ENCODE measurements at regions not wholly inside any gene's neighbourhood (a gene's known extent, or its start where the extent isn't known, plus 50 kb on each side); places are given as distances from the start of the nearest gene placed in this dataset.
"Not testable (repeated sequence)": the region's sequence is repeated elsewhere in the genome, so short reads cannot be mapped to it uniquely, and the experiment has no call there.

DNA sequence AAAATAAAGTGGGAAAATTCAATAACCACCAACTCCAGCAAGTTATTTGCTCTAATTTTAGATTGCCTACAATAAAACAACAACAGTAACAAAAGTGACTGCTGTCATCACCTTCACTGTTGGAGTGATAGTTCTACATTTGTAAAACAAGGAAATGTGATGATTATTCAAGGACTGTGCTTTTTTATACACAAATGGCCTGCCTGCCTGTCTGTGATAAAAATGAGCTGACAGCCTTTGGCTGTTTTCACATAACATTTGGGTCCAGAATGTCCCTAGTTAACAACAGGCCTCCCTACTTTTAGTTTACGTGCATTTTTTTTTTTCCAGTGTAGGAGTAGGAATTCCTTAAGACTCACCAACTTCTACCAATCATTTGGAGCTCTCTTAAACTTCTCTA is 768.8 kb downstream of the PDCD6IP start:
- no peak for DNase-seq

DNA sequence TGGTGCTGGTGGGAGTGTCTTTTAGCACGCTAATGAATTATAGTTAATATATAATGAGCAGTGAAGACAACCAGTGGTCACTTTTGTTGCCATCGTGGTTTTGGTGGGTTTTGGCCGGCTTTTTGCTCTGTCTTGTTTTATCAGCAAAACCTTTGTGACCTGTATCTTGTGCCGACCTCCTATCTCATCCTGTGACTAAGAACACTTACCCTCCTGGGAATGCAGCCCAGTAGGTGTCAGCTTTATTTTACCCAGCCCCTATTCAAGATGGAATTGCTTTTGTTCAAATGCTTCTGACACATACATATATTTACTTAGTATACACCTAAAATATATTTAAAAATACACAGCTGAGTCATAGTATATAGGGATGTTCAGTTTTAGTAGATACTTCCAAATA is 770.3 kb downstream of the PDCD6IP start:
- no peak for DNase-seq

DNA sequence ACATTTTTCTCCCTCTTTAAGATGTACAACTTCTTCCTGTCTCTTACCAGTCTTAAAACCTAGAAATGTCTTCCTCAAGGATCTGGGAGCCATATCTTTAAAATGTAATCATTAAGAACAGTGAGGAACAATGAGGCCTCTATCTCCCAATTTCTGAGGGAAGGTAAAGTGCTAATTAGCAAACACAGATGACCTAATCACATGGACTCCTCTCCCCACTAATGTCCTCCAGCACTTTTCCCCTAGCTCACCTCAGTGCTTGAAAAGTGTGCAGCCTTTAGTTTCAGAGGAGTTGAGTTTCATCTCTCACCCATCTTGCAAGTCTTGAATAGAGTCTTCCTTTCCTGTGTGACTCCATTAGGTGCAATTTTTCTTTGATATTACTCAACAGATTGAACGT is 771.0 kb downstream of the PDCD6IP start:
- DNase-seq: no peak

DNA sequence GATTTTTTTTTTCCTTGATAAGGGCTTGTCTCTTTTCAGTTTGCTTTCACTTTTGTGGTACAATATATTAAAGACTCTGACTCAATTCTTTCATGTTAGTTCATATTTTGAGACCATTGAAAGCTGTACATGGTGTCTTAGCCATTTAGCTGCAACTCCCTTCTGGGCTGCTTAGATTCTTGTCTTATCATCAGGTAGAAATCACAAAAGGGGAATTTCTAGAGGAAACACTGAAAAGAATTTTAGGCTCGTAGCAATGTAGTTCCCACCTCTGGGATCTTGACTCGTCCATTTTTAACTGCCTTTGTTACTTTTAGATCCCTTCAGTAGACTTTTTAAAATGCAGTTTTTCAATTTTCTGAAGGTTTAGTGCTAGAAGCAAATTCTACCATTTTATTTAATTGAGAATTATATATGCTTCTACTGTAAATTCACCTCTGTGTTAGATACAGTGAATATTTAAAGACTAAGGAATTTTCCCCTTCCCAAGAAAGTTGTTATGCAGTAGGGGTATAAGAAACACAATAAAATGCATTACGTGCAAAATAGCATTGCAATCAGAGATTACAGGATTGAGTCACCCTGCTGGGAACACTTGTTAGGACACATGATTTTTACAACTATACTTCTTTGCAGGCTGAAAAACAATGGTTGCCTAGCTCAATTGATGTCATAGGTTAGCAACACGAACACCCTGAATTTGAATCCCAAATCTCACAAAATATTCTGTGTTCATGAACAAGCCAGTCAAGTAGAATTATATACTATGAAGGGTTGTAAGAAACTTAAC is 772.7 kb downstream of the PDCD6IP start:
- no peak for DNase-seq

DNA sequence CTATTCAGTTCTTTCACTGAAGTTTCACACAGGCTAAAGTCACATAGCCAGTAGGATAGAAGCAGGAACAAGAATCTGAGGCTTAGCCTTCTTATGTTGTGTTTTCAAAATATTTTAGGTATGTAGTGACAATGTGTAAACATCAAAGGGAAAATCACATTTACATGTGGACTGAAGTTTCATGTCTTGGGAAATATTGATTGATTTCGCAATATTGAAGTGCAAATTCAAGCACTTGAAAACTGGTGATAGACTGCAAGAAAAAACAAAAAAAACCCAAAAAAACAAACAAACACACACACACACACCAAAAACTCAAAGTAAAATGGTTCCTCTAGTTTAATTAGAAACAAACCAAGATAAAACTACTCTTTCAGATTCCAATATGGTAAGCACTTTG is 773.3 kb downstream of the PDCD6IP start:
- no peak for DNase-seq

DNA sequence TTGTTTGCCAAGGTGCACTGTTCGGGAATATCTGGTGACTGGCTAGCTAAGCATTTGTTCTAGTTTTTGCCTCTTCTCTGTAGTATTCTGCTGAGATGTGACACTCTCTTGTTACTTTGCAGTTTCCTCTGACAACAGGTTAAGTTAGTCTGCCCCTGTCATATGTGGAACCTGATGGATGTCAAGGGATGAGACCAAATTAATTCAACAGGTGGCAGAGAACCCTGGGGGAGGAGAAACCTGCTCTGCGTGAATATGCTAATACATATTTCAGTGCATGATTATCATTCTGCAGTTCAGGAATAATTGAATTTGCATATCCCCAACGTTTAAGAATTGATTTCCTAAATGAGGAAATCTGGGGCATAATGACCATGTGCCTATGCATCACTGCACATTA is 777.3 kb downstream of the PDCD6IP start:
- DNase-seq: no peak

DNA sequence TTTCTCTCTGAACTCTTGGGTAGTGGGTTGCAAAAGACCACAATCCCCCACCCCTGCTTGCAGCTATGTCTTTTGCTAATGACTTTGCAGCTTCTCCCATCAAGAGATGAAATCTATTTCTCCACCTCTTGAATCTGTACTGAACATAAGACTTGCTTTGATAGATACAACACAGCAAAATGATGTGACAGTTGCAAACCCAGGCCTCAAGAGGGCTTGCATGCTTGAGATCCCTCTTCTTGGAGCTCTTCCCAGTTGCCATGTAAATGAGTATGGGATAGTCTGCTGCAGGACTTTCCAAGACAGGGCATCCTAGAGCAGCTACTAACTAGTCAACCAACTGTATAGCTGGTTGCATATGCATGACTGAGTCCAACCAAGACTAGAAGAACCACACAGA is 783.6 kb downstream of the PDCD6IP start:
- no peak for DNase-seq

DNA sequence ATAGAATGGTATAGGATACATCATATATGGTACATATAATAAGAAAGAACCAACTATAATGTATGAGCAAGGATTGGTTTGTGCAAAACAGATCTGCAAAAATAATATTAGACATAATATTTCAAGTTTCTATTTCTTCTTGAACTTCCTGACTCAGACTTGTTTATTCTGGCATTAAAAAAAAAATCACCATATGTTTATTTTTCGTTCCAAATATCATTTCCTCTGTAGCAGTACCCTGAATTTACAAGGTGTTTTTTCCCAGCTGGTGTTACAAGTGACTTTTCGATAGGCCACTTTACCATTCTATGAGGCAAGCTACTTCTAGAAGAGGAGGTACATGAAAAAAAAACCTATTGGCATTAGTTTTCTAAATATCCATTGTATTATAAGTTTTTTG is 785.0 kb downstream of the PDCD6IP start:
- no peak for DNase-seq

DNA sequence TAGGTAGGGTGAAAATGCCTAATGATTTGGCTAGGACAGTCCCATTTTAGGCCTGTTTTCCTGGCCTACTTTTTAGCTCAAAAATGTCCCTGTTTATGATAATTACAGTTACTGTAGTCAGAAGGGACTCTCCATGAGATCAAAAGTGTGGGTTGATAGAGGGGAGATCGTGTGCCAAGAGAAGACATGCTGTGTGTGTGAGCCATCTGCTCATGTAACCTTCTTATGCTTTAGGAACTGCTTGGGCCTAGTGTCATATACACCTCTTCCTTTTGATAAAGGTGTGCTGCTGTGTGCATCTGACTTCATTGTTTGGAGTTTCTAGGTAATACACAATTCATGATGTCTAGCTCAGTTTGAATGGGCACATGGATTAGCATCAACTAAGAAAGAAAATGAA is 786.5 kb downstream of the PDCD6IP start:
- no peak for DNase-seq

DNA sequence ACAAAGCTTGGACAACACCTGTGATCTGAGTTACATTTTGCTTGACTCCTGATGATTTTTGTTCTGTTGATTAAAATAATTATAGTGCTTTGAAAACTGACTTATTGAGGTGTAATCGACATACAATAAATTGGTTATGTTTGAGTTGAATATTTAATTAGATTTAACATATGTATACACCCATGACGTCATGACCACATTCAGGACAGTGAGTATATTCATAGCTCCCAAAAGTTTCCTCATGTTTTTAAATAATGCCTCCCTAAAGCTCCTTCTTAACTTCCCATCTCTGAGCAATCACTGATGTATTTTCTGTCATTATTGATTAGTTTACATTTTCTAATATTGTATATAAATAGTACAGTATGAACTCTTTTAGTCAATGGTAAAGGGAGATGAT is 801.2 kb downstream of the PDCD6IP start:
- no peak for DNase-seq

DNA sequence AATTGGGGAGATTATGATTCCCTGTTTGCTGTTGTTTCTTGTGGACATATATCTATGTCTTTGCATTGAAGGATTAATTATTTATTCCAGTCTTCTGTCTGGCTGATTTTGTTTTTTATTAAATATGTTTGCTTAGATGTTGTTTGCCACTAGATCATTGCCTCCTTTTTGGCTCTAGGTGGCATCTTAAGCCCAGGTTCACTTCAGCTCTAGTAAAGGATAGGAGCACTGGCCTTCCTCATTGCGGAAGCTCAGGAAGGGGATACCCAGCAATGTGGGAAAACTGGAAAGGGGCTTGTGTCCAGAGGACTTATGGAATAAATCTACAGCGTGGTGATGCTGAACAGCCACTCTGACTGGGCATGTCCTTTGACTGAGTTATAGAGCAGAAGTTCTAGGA is 821.6 kb downstream of the PDCD6IP start:
- no peak for DNase-seq

DNA sequence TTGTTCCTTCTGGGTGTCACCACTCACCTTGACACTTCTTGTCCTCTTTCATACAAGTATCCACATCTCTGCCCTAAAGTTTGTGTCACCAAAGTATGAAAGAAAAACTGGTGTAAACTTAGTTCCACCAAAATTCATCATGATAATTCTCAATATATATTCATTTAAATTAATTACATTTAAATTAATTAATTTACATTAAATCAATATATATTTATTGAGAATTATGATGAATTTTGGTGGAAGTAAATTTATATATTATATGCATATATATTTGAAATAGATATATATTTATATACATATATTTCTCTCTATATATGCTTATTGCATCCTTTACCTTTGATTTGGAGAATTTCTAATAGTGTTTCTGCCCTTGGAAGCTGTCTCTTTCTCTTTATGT is 828.3 kb downstream of the PDCD6IP start:
- no peak for DNase-seq

DNA sequence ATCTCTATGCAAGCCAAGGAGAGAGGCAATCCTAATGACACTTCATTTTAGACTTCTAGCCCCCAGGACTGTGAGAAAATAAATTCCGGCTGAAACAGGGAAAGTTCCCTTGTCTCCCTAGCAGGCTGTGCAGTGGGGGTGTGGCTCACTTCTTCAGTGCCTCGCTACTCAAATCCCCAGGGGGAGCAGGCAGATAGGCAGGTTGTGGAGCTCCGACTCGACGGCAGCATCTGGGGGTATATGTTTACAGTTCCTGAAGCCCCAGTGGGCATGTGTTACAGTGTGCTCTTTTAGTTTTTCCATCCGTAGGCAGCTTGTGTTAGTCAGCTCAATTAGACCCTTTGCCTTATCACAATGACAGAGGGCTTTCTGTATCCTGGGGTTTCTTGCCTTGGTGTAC is 836.5 kb downstream of the PDCD6IP start:
- DNase-seq: no peak

DNA sequence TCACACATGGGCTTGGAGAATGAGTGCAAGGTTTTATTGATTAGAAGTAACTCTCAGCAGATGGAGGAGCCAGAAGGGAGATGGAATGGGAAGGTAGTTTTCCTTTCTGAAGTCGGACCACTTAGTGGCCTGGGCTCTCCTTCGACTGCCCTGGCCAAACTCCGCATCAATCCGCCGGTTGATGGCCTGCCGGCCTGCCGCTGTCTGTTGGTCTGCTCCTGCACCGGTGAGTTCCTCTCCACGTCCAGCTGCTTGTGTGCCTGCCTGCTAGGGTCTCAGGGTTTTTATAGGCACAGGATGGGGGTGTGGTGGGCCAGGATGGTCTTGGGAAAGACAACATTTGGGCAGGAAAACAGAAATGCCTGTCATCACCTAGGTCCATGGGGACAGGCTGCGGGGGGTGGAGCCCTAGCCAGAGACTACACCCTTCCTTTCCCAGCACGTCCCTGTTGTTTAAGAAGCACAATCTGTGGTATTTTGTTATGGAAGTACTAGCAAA is 837.0 kb downstream of the PDCD6IP start:
- no peak for DNase-seq

DNA sequence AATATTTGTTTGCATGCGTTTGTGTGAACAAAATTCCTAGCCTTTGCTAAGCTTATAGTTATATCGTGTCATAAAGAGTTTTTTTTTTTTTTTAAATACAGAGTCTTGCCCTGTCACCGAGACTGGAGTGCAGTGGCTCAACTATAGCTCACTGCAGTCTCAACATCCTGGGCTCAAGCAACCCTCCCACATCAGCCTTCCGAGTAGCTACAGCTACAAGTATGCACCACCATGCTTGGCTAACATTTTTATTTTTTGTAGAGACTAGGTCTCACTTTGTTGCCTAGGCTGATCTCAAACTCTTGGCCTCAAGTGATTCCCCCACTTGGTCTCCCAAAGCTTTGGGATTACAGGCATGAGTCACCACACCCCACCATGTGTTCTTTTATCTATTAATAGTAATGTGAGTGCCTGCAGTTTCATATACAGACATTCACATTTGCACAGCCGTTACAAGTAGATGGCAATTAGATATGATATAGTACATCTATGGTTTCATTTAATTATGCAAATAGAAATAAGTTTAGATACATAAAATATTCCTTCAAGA is 848.6 kb downstream of the PDCD6IP start:
- no peak for DNase-seq

DNA sequence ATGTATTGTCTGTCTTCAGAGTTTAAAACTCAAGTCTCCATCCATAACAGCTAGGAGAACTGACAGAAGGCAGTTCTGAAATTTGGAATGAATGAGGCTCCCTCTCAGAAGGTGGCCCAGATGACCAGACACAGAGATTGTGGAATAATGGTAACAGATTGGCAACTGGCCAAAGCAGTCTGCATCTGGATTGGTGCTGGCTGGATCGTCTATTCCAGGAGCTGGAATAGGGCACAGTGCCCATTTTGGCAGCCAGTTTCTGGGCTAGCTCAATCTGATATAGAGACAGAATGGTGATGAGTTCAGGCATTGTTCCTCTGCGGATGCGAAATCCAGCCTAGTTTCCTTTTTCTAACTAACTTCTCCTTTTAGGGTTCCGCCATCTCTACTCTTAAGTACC is 851.7 kb downstream of the PDCD6IP start:
- DNase-seq: no peak

DNA sequence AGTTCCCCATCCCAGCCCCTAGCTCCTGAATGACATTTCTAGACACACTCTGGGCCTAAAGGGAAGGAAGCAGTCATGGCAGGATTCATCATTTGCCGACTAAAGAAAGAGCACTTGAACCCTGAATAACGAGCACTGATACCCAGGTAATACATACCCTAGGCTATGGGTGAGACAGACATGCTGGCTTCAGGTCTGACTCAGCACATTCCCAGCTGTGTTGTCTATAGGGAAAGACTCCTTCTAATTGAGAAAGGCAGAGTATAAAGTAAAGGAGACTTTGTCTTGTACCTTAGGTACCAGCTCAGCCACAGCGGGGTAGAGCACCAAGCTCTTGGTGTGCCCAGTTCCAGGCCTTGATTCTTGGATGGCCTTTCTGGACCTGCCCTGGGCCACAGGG is 870.5 kb downstream of the PDCD6IP start:
- no peak for DNase-seq

DNA sequence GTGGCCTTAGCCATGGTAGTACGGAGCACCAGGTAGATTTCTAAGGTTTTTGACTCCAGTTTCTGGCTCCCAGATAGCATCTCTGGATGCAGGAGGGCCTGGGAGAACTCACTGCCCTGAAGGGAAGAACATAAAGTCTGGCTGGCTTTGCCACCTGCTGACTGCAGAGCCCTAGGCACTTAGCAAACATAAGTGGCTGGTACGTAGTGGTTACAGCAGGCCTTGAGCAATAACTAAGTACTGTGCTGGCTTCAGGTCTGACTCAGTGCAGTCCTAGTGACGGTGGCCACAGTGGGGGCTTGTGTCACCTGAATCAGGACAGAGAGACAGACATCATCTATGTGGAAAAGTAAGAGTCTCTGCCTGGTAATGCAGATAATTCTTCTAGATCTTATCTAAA is 871.1 kb downstream of the PDCD6IP start:
- DNase-seq: no peak

DNA sequence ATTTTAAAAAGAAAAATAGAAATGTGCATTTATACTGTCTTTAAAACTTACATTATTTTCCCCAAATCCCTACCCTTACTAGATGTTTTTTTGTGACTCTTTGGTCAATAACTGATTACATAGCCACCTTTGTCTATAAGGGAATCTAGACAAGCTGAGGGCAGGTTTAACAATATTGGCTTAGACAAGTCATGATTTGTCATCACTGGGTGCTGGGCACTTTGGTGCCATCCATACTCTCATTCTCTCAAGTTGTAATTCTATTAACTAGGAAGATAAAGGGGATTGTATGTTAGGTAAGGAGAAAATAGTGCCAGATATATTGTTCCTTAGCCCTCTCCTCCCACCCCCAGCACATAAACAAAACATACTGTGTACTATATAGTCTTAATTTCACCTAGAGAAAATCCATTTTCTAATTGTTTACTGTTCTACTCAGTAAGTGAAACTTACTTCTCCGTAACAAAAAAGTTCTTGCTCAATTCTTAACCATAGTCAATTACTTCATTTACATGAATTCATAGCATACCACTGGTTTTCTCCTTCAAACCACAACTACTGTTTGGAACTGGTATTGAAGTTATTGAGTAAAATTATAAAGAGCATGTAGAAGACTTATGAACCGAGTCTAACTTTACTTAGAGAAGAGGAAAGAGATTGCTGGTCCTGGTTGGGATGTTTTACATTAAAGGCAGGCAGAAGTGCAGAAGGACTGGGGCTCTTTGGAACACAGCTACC is 877.1 kb downstream of the PDCD6IP start:
- no peak for DNase-seq

DNA sequence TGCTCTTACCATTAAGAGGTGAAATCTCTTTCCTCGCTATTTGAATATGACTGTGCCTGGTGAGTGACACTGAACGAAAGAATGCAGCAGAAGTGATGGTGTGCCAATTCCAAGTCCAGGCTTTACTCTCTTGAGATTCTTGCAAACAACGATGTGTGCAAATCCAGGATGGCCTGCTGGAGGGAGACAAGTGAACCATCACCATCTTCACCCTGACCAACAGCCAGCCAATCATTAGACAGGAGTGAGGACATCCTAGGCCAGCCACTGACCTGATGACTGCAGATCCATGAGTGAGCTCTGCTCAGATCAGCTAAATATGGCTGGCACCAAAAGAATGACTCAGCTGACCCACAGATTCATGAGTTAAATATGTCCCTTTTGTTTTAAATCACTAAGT is 878.0 kb downstream of the PDCD6IP start:
- no peak for DNase-seq

DNA sequence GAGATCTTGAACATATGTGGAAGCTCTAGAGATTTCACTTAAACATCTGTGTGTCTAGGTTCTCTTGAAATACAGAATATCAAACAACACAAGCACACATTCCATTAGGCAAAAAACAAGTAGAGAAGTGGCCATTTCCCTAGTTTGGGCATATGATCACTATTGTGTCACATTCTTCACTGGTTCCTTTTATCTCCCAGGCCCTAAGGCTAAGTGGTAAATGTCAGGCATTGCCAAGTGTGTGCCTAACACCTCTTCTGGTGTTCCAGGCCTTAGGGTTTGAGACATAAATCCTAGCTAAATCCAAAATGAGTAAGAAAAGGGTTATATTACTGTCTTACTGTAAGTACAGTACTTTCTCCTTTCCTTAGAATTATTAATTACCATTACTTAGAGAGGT is 880.1 kb downstream of the PDCD6IP start:
- no peak for DNase-seq

DNA sequence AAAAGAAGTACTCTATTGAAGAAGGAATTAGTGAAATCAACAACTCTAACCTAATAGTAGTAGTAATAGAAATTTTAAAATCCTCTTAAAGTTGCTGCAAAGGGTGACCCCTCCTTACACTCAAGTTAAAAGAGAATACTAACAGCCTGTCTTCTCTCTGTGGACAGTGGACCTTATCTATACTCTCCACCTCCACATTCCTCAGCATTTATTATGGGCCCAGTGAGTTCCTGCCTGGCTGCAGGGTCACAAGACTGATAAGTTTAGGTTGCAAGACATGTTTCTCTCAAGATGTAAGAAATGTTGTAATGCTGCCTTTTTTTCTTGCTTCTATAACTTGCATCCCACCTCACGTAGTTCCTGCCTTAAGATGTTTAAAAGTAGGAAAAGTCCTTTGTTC is 880.6 kb downstream of the PDCD6IP start:
- not testable (repeated sequence) for DNase-seq

DNA sequence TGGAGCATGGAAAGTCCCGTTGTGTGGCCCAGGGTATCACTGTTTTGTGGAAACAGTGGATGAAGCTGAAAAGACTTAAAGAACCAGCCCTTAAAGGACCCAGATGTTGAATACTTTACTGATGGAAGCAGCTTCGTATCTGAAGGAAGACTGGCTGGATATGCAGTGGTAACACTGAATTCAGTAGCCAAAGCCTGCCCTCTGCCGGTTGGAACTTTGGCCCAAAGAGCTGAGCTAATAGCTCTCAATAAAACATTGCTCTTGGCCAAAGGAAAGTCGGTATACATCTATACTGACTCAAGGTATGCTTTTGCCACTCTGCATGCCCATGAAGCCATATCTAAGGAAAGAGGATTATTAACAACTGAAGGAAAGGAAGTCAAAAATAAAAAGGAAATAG is 885.4 kb downstream of the PDCD6IP start:
- peak; percentile 41 for DNase-seq

DNA sequence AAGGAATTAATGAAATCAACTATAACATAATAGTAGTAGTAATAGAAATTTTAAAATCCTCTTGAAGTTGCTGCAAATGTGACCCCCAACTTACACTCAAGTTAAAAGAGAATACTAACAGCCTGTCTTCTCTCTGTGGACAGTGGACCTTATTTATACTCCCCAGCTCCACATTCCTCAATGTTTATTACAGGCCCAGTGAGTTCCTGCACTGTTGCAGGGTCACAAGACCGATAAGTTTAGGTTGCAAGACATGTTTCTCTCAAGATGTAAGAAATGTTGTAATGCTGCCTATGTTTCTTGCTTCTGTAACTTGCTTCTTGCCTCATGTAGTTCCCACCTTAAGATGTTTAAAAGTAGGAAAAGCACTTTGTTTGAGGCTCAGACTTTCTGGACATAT is 888.1 kb downstream of the PDCD6IP start:
- DNase-seq: no peak
